GM12892 (cell line): ENCODE measurements at regions not wholly inside any gene's neighbourhood (a gene's known extent, or its start where the extent isn't known, plus 50 kb on each side); places are given as distances from the start of the nearest gene placed in this dataset.
"Not testable (repeated sequence)": the region's sequence is repeated elsewhere in the genome, so short reads cannot be mapped to it uniquely, and the experiment has no call there.

Source experiments
- POLR2A ChIP-seq: IDR thresholded peaks from 2 replicates; pipeline ENCODE4 v1.6.1; 2011; ENCODE audit warnings: low read depth, low read length, control low read depth
- POLR2AphosphoS5 ChIP-seq: IDR thresholded peaks from 2 replicates; pipeline ENCODE4 v1.6.1; 2011; ENCODE audit warnings: low read depth, low read length, control low read depth
- TAF1 ChIP-seq: IDR thresholded peaks from 2 replicates; pipeline ENCODE4 v1.6.1; 2011; ENCODE audit warnings: low read depth, mild to moderate bottlenecking, control low read depth, low read length, borderline replicate concordance

- not testable (repeated sequence) for TF ChIP-seq POLR2AphosphoS5, POLR2A, TAF1
Observed at GRCh38 chr1:120264564-120264963, 88.2 kb upstream of the SEC22B start.
